OCI-LY1 (cell line): ENCODE measurements at regions not wholly inside any gene's neighbourhood (a gene's known extent, or its start where the extent isn't known, plus 50 kb on each side); places are given as distances from the start of the nearest gene placed in this dataset.

Experiments used
- H2AFZ ChIP-seq: fragments of 200-600 bp; sonication (generic), shearing (Covaris generic); 2 replicates; pipeline ENCODE4 v1.6.0; 2014; ENCODE audit warnings: antibody characterized with exemption, mild to moderate bottlenecking, low read length
- H3F3A ChIP-seq: fragments of 200-600 bp; sonication (generic), shearing (Covaris generic); 2 replicates; pipeline ENCODE4 v1.6.0; 2014; ENCODE audit warnings: mild to moderate bottlenecking, antibody characterized with exemption, low read length, moderate library complexity; ENCODE audit not compliant: insufficient read depth
- H3K27ac ChIP-seq: fragments of 200-600 bp; sonication (generic); 2 replicates; pipeline ENCODE4 v1.5.1; 2014; ENCODE audit warnings: low read length, mixed run types, mild to moderate bottlenecking, low read depth; ENCODE audit not compliant: poor library complexity, severe bottlenecking
- H3K27me3 ChIP-seq: fragments of 200-600 bp; sonication (generic); 2 replicates; pipeline ENCODE4 v1.6.0; 2014; ENCODE audit warnings: antibody characterized with exemption, mild to moderate bottlenecking, low read length, moderate library complexity; ENCODE audit not compliant: insufficient read depth
- H3K36me3 ChIP-seq: fragments of 200-600 bp; sonication (generic); 2 replicates; pipeline ENCODE4 v1.6.1; 2014; ENCODE audit warnings: mild to moderate bottlenecking, antibody characterized with exemption, low read length, moderate library complexity, mixed read lengths; ENCODE audit not compliant: insufficient read depth
- H3K4me1 ChIP-seq: fragments of 200-600 bp; sonication (generic); 2 replicates; pipeline ENCODE4 v1.5.1; 2014; ENCODE audit warnings: mild to moderate bottlenecking, low read length, moderate library complexity; ENCODE audit not compliant: insufficient read depth, severe bottlenecking
- H3K4me2 ChIP-seq: fragments of 200-600 bp; sonication (generic), shearing (Covaris generic); 2 replicates; pipeline ENCODE4 v1.6.1; 2014; ENCODE audit warnings: low read length
- H3K4me3 ChIP-seq: fragments of 200-600 bp; sonication (generic); 2 replicates; pipeline ENCODE4 v1.5.1; 2014; ENCODE audit warnings: low read length, low read depth, mild to moderate bottlenecking, mixed read lengths; ENCODE audit not compliant: poor library complexity, severe bottlenecking
- H3K79me2 ChIP-seq: fragments of 200-600 bp; shearing (Covaris generic); 2 replicates; pipeline ENCODE4 v1.6.1; 2016; ENCODE audit warnings: mixed run types, low read length, mixed read lengths; ENCODE audit not compliant: insufficient read depth
- H3K9ac ChIP-seq: fragments of 200-600 bp; sonication (generic), shearing (Covaris generic); 2 replicates; pipeline ENCODE4 v1.6.1; 2014; ENCODE audit warnings: mild to moderate bottlenecking, low read length, mixed read lengths
- H3K9me2 ChIP-seq: fragments of 200-600 bp; sonication (generic), shearing (Covaris generic); 2 replicates; pipeline ENCODE4 v1.6.1; 2014; ENCODE audit warnings: low read depth, mild to moderate bottlenecking, low read length, mixed read lengths
- H3K9me3 ChIP-seq: fragments of 200-600 bp; shearing (Covaris generic); 2 replicates; pipeline ENCODE4 v1.6.1; 2014; ENCODE audit warnings: low read length, mixed read lengths
- H4K20me1 ChIP-seq: fragments of 200-600 bp; sonication (generic), shearing (Covaris generic); 2 replicates; pipeline ENCODE4 v1.6.0; 2016; ENCODE audit warnings: mild to moderate bottlenecking, low read length; ENCODE audit not compliant: insufficient read depth
- CTCF ChIP-seq: fragments of 200-600 bp; sonication (generic), shearing (Covaris generic); IDR thresholded peaks from 2 replicates; pipeline ENCODE4 v1.5.1; 2017; ENCODE audit warnings: mild to moderate bottlenecking, antibody characterized with exemption, low read length, moderate library complexity, mixed read lengths
- EZH2 ChIP-seq: fragments of 200-600 bp; sonication (generic), shearing (Covaris generic); IDR thresholded peaks from 2 replicates; pipeline ENCODE4 v1.8.0; 2017; ENCODE audit warnings: borderline replicate concordance, mixed run types, mild to moderate bottlenecking, antibody characterized with exemption, low read length, moderate library complexity, mixed read lengths

- H3K9me3 ChIP-seq: no peaks in the 10 kb centered on the region
- no peaks in the 10 kb centered on the region for H3F3A ChIP-seq
- TF ChIP-seq CTCF (no peak), EZH2 (no peak)
- no peaks in the 10 kb centered on the region for H3K4me1 ChIP-seq
- no peak overlapping the region for H2AFZ ChIP-seq
- H3K4me2 ChIP-seq: no peak overlapping the region
- H3K36me3 ChIP-seq: no peaks in the 10 kb centered on the region
- no peaks in the 10 kb centered on the region for H3K9me2 ChIP-seq
- H3K9ac ChIP-seq: no peak overlapping the region
- no peaks in the 10 kb centered on the region for H4K20me1 ChIP-seq
- H3K79me2 ChIP-seq: no peaks in the 10 kb centered on the region
- no peaks in the 10 kb centered on the region for H3K27me3 ChIP-seq
- no peak overlapping the region for H3K4me3 ChIP-seq
- H3K27ac ChIP-seq: no peak overlapping the region
Observed at GRCh38 chr3:65027335-65027734, 339.5 kb upstream of the ADAMTS9 start.

- TF ChIP-seq EZH2 (no peak), CTCF (no peak)
- Histone ChIP-seq H3K4me1 (no peaks in the 10 kb centered on the region), H3K27me3 (no peaks in the 10 kb centered on the region), H3K4me3 (no peak overlapping the region), H4K20me1 (no peaks in the 10 kb centered on the region), H3K36me3 (no peaks in the 10 kb centered on the region), H3K9ac (no peak overlapping the region), H3F3A (no peaks in the 10 kb centered on the region), H3K9me2 (no peaks in the 10 kb centered on the region), H3K4me2 (no peak overlapping the region), H3K9me3 (no peaks in the 10 kb centered on the region), H3K27ac (no peak overlapping the region), H3K79me2 (no peaks in the 10 kb centered on the region), H2AFZ (no peak overlapping the region)
Observed at GRCh38 chr3:65026151-65026550, 338.4 kb upstream of the ADAMTS9 start.

GRCh38 chr3:65024148-65024547 lies 336.3 kb upstream of the ADAMTS9 start:
- Histone ChIP-seq H3K4me3 (no peak overlapping the region), H3K9me3 (no peaks in the 10 kb centered on the region), H3K9ac (no peak overlapping the region), H3K36me3 (no peaks in the 10 kb centered on the region), H3K27ac (no peak overlapping the region), H3K4me2 (no peak overlapping the region), H3K27me3 (no peaks in the 10 kb centered on the region), H3K9me2 (no peaks in the 10 kb centered on the region), H3F3A (no peaks in the 10 kb centered on the region), H3K4me1 (no peaks in the 10 kb centered on the region), H4K20me1 (no peaks in the 10 kb centered on the region), H2AFZ (no peak overlapping the region), H3K79me2 (no peaks in the 10 kb centered on the region)
- no peak for TF ChIP-seq CTCF
- no peak for TF ChIP-seq EZH2
